Right lobe of liver (tissue), 6 donors: ENCODE measurements at regions not wholly inside any gene's neighbourhood (a gene's known extent, or its start where the extent isn't known, plus 50 kb on each side); places are given as distances from the start of the nearest gene placed in this dataset.
"Not testable (repeated sequence)": the region's sequence is repeated elsewhere in the genome, so short reads cannot be mapped to it uniquely, and the experiment has no call there.

Experiments used
- ATAC-seq, 4 donors: fragments of 200-7000 bp; cut with Tn5 transposase; one replicate each; pipeline ENCODE4 v1.9.1; 2020; ENCODE audit warnings: mild to moderate bottlenecking in 4 of 4, moderate library complexity in 4 of 4
- DNase-seq, 3 donors: peaks; one replicate each; pipeline ENCODE4 v3.0.0-alpha.2; 2020
- H3K27ac ChIP-seq, 3 donors: fragments of 200-600 bp; one replicate each; pipeline ENCODE4 v1.8.0; 2022
- H3K27me3 ChIP-seq, 2 donors: fragments of 200-600 bp; one replicate each; pipeline ENCODE4 v1.8.0; 2022
- H3K36me3 ChIP-seq, 4 donors: fragments of 200-600 bp; sonication (generic) in 1 of 4; one replicate each; pipeline versions ENCODE4 v1.5.1 to v1.8.0; 2017 to 2022; ENCODE audit warnings: control low read depth in 1 of 4
- H3K4me1 ChIP-seq, 4 donors: fragments of 200-600 bp; sonication (generic) in 1 of 4; one replicate each; pipeline versions ENCODE4 v1.5.1 to v1.8.0; 2017 to 2022; ENCODE audit warnings: control low read depth in 1 of 4
- H3K4me3 ChIP-seq, 3 donors: fragments of 200-600 bp; one replicate each; pipeline ENCODE4 v1.8.0; 2022
- H3K9me3 ChIP-seq, 4 donors: fragments of 200-600 bp; sonication (generic) in 1 of 4; one replicate each; pipeline versions ENCODE4 v1.5.1 to v1.8.0; 2017 to 2022; ENCODE audit warnings: control low read depth in 1 of 4
- POLR2A ChIP-seq: fragments of 450-650 bp; IDR thresholded peaks from one replicate; pipeline ENCODE4 v1.6.1; 2017; ENCODE audit warnings: antibody characterized with exemption, mild to moderate bottlenecking
- WGBS: methylation state at CpG from one replicate; pipeline ENCODE4 v1.1.6; 2018; ENCODE audit warnings: low coverage, low lambda C conversion rate; ENCODE audit not compliant: insufficient coverage; ENCODE audit errors: missing lambda C conversion rate; 5-methylcytosine and 5-hydroxymethylcytosine counted together
- intact Hi-C, 2 donors: fragments of 100-400 bp; cut with DNase I; formaldehyde crosslinking; loops; one replicate each; pipeline versions ENCODE4 v1.11.2 to v1.14.1; 2022
- TF ChIP-seq, protein P1 (sequence below), 4 donors: fragments of 200-600 bp in 3 of 4; fragments of 450-650 bp in 1 of 4; IDR thresholded peaks; one replicate each; pipeline versions ENCODE4 v1.5.1 to v1.8.0; 2016 to 2022; ENCODE audit warnings: antibody characterized with exemption in 4 of 4, mild to moderate bottlenecking in 2 of 4
- donor health status: DM: no; HTN: yes; CAD: no.
- donor health status: DM: no; HTN: no; CAD: no.
- donor health status: DM: no; HTN: no; CAD: no.
- donor health status: DM: no; HTN: yes; CAD: no.
- donor health status: DM: no; HTN: yes; CAD: no.

DNA sequence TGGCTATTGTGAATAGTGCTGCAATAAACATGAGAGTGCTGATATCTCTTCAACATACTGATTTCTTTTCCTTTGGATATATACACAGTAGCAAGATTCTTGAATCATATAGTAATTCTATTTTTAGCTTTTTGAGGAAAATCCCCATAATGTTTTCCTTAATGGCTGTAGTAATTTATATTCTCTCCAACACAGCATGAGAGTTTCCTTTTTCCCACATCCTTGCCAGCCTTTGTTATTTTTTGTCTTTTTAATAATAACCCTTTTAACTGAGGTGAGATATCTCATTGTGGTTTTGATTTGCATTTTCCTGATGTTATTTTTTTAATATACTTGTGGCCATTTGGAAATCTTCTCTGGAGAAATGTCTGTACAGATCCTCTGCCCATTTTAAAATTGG lies 132.6 kb downstream of the PRL start:
- Histone ChIP-seq H3K4me3 (no peak overlapping the region), H3K36me3 (no peaks in the 10 kb centered on the region), H3K4me1 (no peaks in the 10 kb centered on the region), H3K27me3 (no peaks in the 10 kb centered on the region), H3K9me3 (no peaks in the 10 kb centered on the region), H3K27ac (no peak overlapping the region)
- no peak for DNase-seq
- intact Hi-C loops = no loop called here
- TF ChIP-seq POLR2A = no peak
- TF ChIP-seq, protein P1, sequence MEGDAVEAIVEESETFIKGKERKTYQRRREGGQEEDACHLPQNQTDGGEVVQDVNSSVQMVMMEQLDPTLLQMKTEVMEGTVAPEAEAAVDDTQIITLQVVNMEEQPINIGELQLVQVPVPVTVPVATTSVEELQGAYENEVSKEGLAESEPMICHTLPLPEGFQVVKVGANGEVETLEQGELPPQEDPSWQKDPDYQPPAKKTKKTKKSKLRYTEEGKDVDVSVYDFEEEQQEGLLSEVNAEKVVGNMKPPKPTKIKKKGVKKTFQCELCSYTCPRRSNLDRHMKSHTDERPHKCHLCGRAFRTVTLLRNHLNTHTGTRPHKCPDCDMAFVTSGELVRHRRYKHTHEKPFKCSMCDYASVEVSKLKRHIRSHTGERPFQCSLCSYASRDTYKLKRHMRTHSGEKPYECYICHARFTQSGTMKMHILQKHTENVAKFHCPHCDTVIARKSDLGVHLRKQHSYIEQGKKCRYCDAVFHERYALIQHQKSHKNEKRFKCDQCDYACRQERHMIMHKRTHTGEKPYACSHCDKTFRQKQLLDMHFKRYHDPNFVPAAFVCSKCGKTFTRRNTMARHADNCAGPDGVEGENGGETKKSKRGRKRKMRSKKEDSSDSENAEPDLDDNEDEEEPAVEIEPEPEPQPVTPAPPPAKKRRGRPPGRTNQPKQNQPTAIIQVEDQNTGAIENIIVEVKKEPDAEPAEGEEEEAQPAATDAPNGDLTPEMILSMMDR (IDR thresholded peaks at IDR 0.05) = no peak
- ATAC-seq = no peak

DNA sequence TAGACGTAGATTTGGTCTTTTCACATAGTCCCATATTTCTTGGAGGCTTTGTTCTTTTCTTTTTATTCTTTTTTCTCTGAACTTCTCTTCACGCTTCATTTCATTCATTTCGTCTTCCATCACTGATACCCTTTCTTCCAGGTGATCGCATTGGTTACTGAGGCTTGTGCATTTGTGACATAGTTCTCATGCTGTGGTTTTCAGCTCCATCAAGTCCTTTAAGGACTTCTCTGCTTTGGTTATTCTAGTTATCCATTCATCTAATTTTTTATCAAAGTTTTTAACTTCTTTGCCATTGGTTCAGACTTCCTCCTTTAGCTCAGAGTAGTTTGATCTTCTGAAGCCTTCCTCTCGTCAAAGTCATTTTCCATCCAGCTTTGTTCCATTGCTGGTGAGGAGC lies 125.8 kb downstream of the PRL start:
- H3K27me3 ChIP-seq, DNase-seq, H3K27ac ChIP-seq, H3K4me3 ChIP-seq, H3K4me1 ChIP-seq, H3K9me3 ChIP-seq, H3K36me3 ChIP-seq, intact Hi-C loops, ATAC-seq: not testable (repeated sequence)
- WGBS = 84% methylated on average over 4 of the region's 5 CpGs

DNA sequence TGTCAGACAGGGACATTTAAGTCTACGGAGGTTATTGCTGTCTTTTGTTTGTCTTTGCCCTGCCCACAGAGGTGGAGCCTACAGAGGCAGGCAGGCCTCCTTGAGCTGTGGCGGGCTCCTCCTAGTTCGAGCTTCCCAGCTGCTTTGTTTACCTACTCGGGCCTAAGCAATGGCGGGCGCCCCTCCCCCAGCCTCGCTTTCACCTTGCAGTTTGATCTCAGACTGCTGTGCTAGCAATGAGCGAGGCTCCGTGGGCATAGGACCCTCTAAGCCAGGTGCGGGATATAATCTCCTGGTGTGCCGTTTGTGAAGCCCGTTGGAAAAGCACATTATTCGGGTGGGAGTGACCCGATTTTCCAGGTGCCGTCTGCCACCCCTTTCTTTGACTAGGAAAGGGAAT lies 125.0 kb downstream of the PRL start:
- no CpG with 5 or more reads among the region's 15 CpGs for WGBS
- H3K4me3 ChIP-seq, intact Hi-C loops, H3K9me3 ChIP-seq, H3K27ac ChIP-seq, H3K27me3 ChIP-seq, H3K36me3 ChIP-seq, ATAC-seq, H3K4me1 ChIP-seq, DNase-seq: not testable (repeated sequence)

DNA sequence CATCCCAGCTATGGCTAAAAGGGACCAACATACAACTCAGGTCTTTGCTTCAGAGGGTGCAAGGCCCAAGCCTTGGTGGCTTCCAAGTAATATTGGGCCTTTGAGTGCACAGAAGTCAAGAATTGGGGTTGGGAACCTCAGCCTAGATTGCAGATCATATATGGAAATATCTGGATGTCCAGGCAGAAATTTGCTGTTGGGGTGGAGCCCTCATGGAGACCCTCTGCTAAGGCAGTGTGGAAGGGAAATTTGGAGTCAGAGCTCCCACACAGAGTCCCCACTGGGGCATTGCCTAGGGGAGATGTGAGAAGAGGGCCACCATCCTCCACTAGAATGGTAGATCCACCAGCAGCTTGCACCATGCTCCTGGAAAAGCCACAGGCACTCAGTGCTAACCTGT lies 123.5 kb downstream of the PRL start:
- no peak overlapping the region for H3K27ac ChIP-seq
- H3K27me3 ChIP-seq = no peaks in the 10 kb centered on the region
- no peaks in the 10 kb centered on the region for H3K36me3 ChIP-seq
- no peak for DNase-seq
- intact Hi-C loops = no loop called here
- no peaks in the 10 kb centered on the region for H3K4me1 ChIP-seq
- ATAC-seq = no peak
- no peaks in the 10 kb centered on the region for H3K9me3 ChIP-seq
- TF ChIP-seq, protein P1 (IDR thresholded peaks at IDR 0.05) = no peak
- TF ChIP-seq POLR2A = no peak
- no peak overlapping the region for H3K4me3 ChIP-seq

DNA sequence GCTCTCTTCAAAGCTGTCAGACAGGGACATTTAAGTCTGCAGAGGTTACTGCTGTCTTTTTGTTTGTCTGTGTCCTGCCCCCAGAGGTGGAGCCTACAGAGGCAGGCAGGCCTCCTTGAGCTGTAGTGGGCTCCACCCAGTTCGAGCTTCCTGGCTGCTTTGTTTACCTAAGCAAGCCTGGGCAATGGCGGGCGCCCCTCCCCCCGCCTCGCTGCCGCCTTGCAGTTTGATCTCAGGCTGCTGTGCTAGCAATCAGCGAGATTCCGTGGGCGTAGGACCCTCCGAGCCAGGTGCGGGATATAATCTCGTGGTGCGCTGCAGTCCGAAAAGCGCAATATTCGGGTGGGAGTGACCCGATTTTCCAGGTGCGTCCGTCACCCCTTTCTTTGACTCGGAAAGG lies 116.6 kb downstream of the PRL start:
- H3K27ac ChIP-seq, H3K36me3 ChIP-seq, DNase-seq, H3K9me3 ChIP-seq, intact Hi-C loops, H3K27me3 ChIP-seq, H3K4me1 ChIP-seq, H3K4me3 ChIP-seq, ATAC-seq: not testable (repeated sequence)
- WGBS = 20% methylated on average over 1 of the region's 20 CpGs

DNA sequence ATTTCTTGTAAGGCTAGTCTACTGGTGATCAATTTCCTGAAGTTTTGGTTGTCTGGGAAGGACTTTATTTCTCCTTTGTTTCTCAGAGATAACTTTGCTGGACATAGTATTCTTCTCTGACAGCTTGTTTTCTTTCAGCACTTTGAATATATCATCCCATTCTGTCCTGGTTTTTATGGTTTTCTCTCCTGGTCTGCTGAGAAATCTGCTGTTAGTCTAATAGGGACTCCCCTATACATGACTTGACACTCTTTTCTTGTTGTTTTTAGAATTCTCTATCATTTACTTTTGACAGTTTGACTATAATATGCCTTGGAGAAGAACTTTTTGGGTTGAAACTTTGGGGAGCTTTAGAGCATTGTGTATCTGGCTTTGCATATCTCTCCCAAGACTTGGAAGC lies 112.5 kb downstream of the PRL start:
- Histone ChIP-seq H3K27ac (no peak overlapping the region), H3K4me1 (no peaks in the 10 kb centered on the region), H3K27me3 (no peaks in the 10 kb centered on the region), H3K4me3 (no peak overlapping the region), H3K9me3 (peaks cover 0 to 6% (median 0%) of the 10 kb centered on the region in 4 donors), H3K36me3 (no peaks in the 10 kb centered on the region)
- DNase-seq (no peak), ATAC-seq (no peak)
- TF ChIP-seq, protein P1 (IDR thresholded peaks at IDR 0.05) = no peak
- no peak for TF ChIP-seq POLR2A
- intact Hi-C loops = no loop called here
